ENCODE measurements at regions not wholly inside any gene's neighbourhood (a gene's known extent, or its start where the extent isn't known, plus 50 kb on each side); places are given as distances from the start of the nearest gene placed in this dataset.

- H3K4me3 ChIP-seq, result no peak overlapping the region
- DNase-seq (no peak), ATAC-seq (no peak)
- intact Hi-C loops (cut with DNase I), result no loop called here
- no peaks in the 10 kb centered on the region for H3K36me3 ChIP-seq
- H3K4me1 ChIP-seq, result peaks cover 5% of the 10 kb centered on the region
- TF ChIP-seq CTCF (IDR thresholded peaks at IDR 0.05), result no peak
- no peaks in the 10 kb centered on the region for H3K27me3 ChIP-seq (ENCODE audit: low read depth)
- H3K9me3 ChIP-seq, result no peaks in the 10 kb centered on the region
- H3K27ac ChIP-seq, result no peak overlapping the region
These were observed 359.0 kb upstream of the SLC30A5 start for GRCh38 chr5:68734781-68735180.

- H3K4me1 ChIP-seq, result no peaks in the 10 kb centered on the region
- no peak for ATAC-seq
- no peaks in the 10 kb centered on the region for H3K36me3 ChIP-seq
- no peak for DNase-seq
- no peak for TF ChIP-seq CTCF (IDR thresholded peaks at IDR 0.05)
- H3K27ac ChIP-seq, result no peak overlapping the region
- intact Hi-C loops (cut with DNase I), result no loop called here
- no peaks in the 10 kb centered on the region for H3K9me3 ChIP-seq
- no peaks in the 10 kb centered on the region for H3K27me3 ChIP-seq (ENCODE audit: low read depth)
- H3K4me3 ChIP-seq, result no peak overlapping the region
These were observed 355.6 kb upstream of the SLC30A5 start for GRCh38 chr5:68738236-68738635.

- H3K27me3 ChIP-seq (ENCODE audit: low read depth), result no peaks in the 10 kb centered on the region
- intact Hi-C loops (cut with DNase I), result no loop called here
- H3K4me3 ChIP-seq, result no peak overlapping the region
- H3K9me3 ChIP-seq, result no peaks in the 10 kb centered on the region
- no peaks in the 10 kb centered on the region for H3K4me1 ChIP-seq
- ATAC-seq (no peak), DNase-seq (no peak)
- no peak overlapping the region for H3K27ac ChIP-seq
- H3K36me3 ChIP-seq, result no peaks in the 10 kb centered on the region
- no peak for TF ChIP-seq CTCF (IDR thresholded peaks at IDR 0.05)
These were observed 355.0 kb upstream of the SLC30A5 start for GRCh38 chr5:68738841-68739240.

- no peaks in the 10 kb centered on the region for H3K27me3 ChIP-seq (ENCODE audit: low read depth)
- ATAC-seq, result no peak
- H3K4me1 ChIP-seq, result no peaks in the 10 kb centered on the region
- H3K4me3 ChIP-seq, result no peak overlapping the region
- intact Hi-C loops (cut with DNase I), result no loop called here
- no peaks in the 10 kb centered on the region for H3K36me3 ChIP-seq
- no peaks in the 10 kb centered on the region for H3K9me3 ChIP-seq
- DNase-seq, result no peak
- no peak overlapping the region for H3K27ac ChIP-seq
- no peak for TF ChIP-seq CTCF (IDR thresholded peaks at IDR 0.05)
These were observed 354.1 kb upstream of the SLC30A5 start for GRCh38 chr5:68739752-68740151.

- peaks cover 4% of the 10 kb centered on the region for H3K9me3 ChIP-seq
- TF ChIP-seq CTCF (IDR thresholded peaks at IDR 0.05), result no peak
These were observed 353.4 kb upstream of the SLC30A5 start for GRCh38 chr5:68740226-68740910.

More at GRCh38 chr5:68740226-68740910, 353.4 kb upstream of the SLC30A5 start:
- Histone ChIP-seq H3K27me3 (ENCODE audit: low read depth) (no peaks in the 10 kb centered on the region), H3K4me3 (no peak overlapping the region), H3K4me1 (no peaks in the 10 kb centered on the region), H3K36me3 (no peaks in the 10 kb centered on the region), H3K27ac (no peak overlapping the region)
- DNase-seq (no peak), ATAC-seq (no peak)
- intact Hi-C loops (cut with DNase I), result no loop called here

All from lower lobe of right lung (tissue), 2 donors.